Cardiac fibroblast (primary cell): ENCODE measurements at regions not wholly inside any gene's neighbourhood (a gene's known extent, or its start where the extent isn't known, plus 50 kb on each side); places are given as distances from the start of the nearest gene placed in this dataset.

Source experiments
- DNase-seq, 2 donors: peaks; one replicate each; pipeline versions ENCODE4 v3.0.0 to v3.0.0-alpha.2; 2010; ENCODE audit warnings: low read depth in 2 of 2
- H3K4me3 ChIP-seq, 2 donors: replicated peaks in 1 of 2; 1 replicate in 1 of 2; 2 replicates in 1 of 2; pipeline ENCODE4 v1.5.1; 2011; ENCODE audit warnings: low read depth in 2 of 2, low read length in 2 of 2, mild to moderate bottlenecking in 2 of 2, moderate library complexity in 1 of 2
- TF ChIP-seq, protein P1 (sequence below): IDR thresholded peaks from one replicate; pipeline ENCODE4 v1.5.1; 2011; ENCODE audit warnings: low read depth, mild to moderate bottlenecking, low read length, inconsistent platforms

DNA sequence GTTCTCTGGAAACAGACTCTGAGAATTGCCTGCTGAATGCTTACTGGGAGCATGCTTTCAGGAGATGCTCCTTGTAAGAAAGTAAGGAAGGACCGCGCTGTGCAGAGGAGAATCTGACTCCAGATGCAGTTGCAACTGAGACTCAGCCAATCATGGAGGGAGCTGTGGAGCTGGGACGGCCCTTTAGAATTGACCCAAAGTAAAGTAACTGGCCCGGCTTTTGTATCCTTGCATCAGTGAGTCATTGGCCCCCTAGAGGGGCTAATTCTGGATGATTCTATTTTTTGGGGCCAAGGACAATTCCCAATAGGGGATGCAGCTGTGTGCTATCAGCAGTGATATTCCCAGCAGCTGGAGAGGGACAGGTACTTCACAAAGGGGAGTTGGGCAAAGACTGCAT lies 170.4 kb downstream of the PTEN start:
- TF ChIP-seq, protein P1, sequence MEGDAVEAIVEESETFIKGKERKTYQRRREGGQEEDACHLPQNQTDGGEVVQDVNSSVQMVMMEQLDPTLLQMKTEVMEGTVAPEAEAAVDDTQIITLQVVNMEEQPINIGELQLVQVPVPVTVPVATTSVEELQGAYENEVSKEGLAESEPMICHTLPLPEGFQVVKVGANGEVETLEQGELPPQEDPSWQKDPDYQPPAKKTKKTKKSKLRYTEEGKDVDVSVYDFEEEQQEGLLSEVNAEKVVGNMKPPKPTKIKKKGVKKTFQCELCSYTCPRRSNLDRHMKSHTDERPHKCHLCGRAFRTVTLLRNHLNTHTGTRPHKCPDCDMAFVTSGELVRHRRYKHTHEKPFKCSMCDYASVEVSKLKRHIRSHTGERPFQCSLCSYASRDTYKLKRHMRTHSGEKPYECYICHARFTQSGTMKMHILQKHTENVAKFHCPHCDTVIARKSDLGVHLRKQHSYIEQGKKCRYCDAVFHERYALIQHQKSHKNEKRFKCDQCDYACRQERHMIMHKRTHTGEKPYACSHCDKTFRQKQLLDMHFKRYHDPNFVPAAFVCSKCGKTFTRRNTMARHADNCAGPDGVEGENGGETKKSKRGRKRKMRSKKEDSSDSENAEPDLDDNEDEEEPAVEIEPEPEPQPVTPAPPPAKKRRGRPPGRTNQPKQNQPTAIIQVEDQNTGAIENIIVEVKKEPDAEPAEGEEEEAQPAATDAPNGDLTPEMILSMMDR, result no peak
- H3K4me3 ChIP-seq, result no peak overlapping the region
- DNase-seq, result no peak

DNA sequence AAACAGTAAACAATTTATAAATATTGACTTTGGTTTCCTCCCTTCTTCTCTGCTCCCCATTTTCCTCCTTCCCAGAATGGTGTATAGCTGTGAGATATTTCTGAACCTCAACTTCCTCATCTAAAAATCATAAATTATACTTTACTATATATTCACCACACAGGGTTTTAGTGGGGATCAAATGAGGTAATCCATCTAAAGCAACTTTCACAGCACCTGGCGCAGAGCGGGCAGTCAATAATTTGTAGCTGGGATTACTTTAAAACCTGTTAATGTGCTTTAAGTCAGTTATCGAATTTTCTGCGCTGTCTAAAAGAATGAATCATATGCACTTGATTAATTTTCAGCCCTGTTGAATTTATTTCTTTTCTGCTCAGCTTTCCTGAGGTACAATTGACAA lies 172.7 kb downstream of the PTEN start:
- no peak for DNase-seq
- H3K4me3 ChIP-seq, result no peak overlapping the region

DNA sequence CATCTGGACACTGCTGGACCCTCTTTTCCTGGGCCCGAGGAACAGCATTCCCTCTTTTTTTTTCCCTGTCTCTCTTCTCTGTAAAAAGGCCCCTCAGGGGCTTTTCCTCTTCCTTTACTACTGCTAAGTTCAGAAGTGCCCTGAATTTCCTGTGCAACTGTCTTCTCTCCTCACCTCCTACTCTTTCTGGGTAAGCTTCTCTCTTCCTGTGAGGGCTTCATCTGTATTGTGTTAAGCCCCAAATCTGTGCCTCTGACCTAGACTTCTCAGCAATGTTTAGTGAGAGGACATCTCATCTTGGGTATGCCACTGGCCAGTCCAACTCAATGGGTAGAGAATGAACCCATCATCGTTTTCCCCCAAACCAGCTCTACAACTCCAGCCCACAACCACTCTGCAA lies 174.2 kb downstream of the PTEN start:
- DNase-seq, result peak in 1 of 2 donors; percentile 3
- no peak overlapping the region for H3K4me3 ChIP-seq
- TF ChIP-seq, protein P1, result no peak

More for the DNA sequence above, 172.7 kb downstream of the PTEN start:
- TF ChIP-seq, protein P1, result no peak

DNA sequence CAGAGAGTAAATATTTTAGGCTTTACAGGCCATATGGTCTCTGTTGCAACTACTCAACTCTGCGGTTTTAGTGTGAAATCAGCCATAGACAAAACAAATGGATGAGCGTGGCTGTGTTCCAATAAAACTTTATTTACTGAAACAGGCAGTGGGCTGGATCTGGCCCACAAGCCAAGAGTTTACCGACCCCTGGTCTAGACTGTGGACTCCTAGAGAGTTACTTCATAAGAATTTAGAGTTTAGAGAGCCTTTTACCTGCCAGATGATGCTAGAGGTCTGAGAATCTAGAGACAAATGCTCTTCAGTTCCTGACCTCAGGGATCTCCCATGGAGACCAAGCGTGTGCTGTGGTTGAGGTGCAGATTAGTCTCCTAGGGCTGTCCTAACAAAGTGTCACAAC lies 174.8 kb downstream of the PTEN start:
- DNase-seq, result peak; percentile 83 to 90
- no peak overlapping the region for H3K4me3 ChIP-seq
- TF ChIP-seq, protein P1, result no peak

DNA sequence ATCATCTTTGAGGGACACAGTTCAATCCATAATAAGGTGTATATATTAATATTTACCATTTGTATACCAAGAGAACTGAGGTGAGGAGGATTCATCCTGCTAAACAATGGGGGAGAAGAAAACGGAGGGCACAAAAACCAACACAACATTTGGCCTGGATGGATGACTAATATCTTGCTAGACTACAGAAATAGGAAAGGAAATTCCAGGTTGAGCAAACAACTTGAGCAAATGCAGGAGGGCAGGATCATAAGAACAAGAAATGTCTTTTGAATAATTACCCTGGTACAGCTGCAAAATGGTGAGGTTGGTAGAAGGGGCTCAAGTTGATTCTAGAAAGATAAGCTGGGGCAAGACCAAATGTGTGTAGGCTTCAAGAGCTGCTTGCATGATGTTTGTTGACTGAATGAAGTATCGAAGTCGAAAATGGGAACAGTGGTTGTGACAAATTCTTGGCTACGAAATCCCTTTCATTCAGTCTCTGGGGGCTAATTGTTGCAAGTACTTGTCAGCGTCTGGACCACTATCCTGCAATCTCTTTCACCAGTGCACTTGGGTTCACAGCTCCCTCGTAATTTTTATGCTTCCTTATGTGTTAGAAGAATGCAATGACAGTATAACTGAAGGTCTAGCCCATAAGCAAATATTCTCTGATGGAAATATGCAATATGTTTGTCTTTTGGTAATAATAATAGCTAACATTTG lies 176.2 kb downstream of the PTEN start:
- no peak overlapping the region for H3K4me3 ChIP-seq
- peak; percentile 59 to 85 for DNase-seq
- TF ChIP-seq, protein P1, result no peak

DNA sequence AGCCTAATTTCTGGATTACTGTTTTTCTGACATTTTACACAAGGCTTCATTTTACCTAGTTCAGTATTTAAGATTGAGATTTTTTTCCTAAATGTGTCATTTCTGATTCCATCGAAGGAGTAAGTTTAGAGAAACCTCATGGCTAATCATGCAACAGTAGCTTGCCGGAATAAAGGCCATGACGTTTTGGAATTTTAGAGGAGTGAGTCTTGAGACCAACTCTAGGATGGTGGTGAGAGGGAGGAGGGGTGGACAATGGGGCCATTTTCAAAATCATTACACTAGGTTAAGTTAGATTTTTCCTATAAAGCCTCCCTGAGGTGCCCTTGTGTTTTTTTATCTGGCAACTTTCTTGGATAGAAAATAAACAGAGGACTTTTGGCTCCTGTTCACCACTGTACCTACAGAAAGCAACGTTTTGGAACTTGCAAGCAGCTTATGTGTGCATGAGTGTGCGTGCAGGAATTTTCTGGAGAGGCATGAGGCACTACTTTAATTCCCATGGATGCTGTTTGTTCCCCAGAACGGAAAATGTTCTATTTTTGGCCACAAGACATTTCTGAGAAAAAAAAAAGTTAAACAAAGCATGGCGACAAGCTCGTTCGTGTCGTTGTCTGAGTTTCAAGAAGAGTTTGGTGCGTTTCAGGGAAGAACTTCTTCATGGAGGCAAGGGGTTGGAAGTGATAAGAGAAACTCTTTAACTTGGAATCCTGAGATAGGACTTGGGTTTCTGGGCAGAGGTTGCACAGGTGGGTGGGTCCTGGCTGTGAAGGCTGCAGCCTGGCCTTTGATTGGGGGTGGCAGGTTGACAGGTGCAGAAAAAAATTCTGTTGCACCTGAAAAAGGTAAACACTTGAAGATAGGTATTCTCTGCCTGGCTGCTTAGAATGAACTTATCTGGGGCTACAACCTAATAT lies 178.1 kb downstream of the PTEN start:
- no peak overlapping the region for H3K4me3 ChIP-seq
- DNase-seq, result peak; percentile 54 to 65
- TF ChIP-seq, protein P1, result no peak
